H9 (cell line): ENCODE measurements at regions not wholly inside any gene's neighbourhood (a gene's known extent, or its start where the extent isn't known, plus 50 kb on each side); places are given as distances from the start of the nearest gene placed in this dataset.

Source experiments
- DNase-seq: peaks from one replicate; pipeline ENCODE4 v3.0.0-alpha.2; 2017
- H2AFZ ChIP-seq: one replicate; pipeline ENCODE4 v1.6.1; 2013; ENCODE audit warnings: mild to moderate bottlenecking, low read length, control low read depth, moderate library complexity
- H2AK5ac ChIP-seq: 2 replicates; pipeline ENCODE4 v1.6.1; 2013; ENCODE audit warnings: low read length, control low read depth, mixed read lengths; ENCODE audit not compliant: insufficient read length
- H2BK120ac ChIP-seq: one replicate; pipeline ENCODE4 v1.6.1; 2013; ENCODE audit warnings: low read depth, mild to moderate bottlenecking, low read length, control low read depth, inconsistent platforms; ENCODE audit not compliant: poor library complexity, severe bottlenecking
- H2BK12ac ChIP-seq: 2 replicates; pipeline ENCODE4 v1.6.1; 2013; ENCODE audit warnings: low read length, control low read depth, mixed read lengths, low read depth; ENCODE audit not compliant: insufficient read length
- H2BK15ac ChIP-seq: 2 replicates; pipeline ENCODE4 v1.6.1; 2013; ENCODE audit warnings: low read depth, low read length, control low read depth
- H2BK20ac ChIP-seq: one replicate; pipeline ENCODE4 v1.6.1; 2013; ENCODE audit warnings: low read depth, mild to moderate bottlenecking, low read length, control low read depth, inconsistent platforms; ENCODE audit not compliant: poor library complexity, severe bottlenecking
- H2BK5ac ChIP-seq: 2 replicates; pipeline ENCODE4 v1.6.1; 2013; ENCODE audit warnings: low read length, control low read depth, mixed read lengths; ENCODE audit not compliant: insufficient read length
- H3K14ac ChIP-seq: 2 replicates; pipeline ENCODE4 v1.6.1; 2013; ENCODE audit warnings: low read length, control low read depth; ENCODE audit not compliant: insufficient read depth
- H3K18ac ChIP-seq: 2 replicates; pipeline ENCODE4 v1.6.1; 2013; ENCODE audit warnings: low read depth, mild to moderate bottlenecking, mixed read lengths, low read length, control low read depth; ENCODE audit not compliant: insufficient read length
- H3K23ac ChIP-seq: 2 replicates; pipeline ENCODE4 v1.6.1; 2013; ENCODE audit warnings: low read length, control low read depth, mixed read lengths, low read depth; ENCODE audit not compliant: insufficient read length
- H3K23me2 ChIP-seq: 2 replicates; pipeline ENCODE4 v1.6.1; 2013; ENCODE audit warnings: low read depth, mild to moderate bottlenecking, mixed read lengths, low read length, control low read depth; ENCODE audit not compliant: insufficient read length, poor library complexity, severe bottlenecking
- H3K27ac ChIP-seq: 2 replicates; pipeline ENCODE4 v1.5.1; 2013; ENCODE audit warnings: low read length, control low read depth, mixed read lengths, low read depth; ENCODE audit not compliant: insufficient read length
- H3K27me3 ChIP-seq: 2 replicates; pipeline ENCODE4 v1.6.1; 2013; ENCODE audit warnings: low read length, control low read depth, inconsistent platforms; ENCODE audit not compliant: insufficient read depth
- H3K4ac ChIP-seq: 2 replicates; pipeline ENCODE4 v1.6.1; 2013; ENCODE audit warnings: low read depth, mild to moderate bottlenecking, control low read depth, inconsistent platforms, low read length, moderate library complexity
- H3K4me1 ChIP-seq: 2 replicates; pipeline ENCODE4 v1.6.1; 2013; ENCODE audit warnings: low read length, control low read depth, inconsistent platforms; ENCODE audit not compliant: insufficient read depth
- H3K4me2 ChIP-seq: 2 replicates; pipeline ENCODE4 v1.6.1; 2013; ENCODE audit warnings: low read length, control low read depth, mixed read lengths; ENCODE audit not compliant: insufficient read length, insufficient read depth
- H3K56ac ChIP-seq: 2 replicates; pipeline ENCODE4 v1.6.1; 2013; ENCODE audit warnings: low read depth, mild to moderate bottlenecking, mixed read lengths, low read length, control low read depth; ENCODE audit not compliant: insufficient read length
- H3K79me1 ChIP-seq: 2 replicates; pipeline ENCODE4 v1.6.1; 2013; ENCODE audit warnings: low read depth, mild to moderate bottlenecking, moderate library complexity, low read length, control low read depth, inconsistent platforms; ENCODE audit not compliant: insufficient read depth, poor library complexity, severe bottlenecking
- H3K79me2 ChIP-seq: 2 replicates; pipeline ENCODE4 v1.6.1; 2013; ENCODE audit warnings: low read length, control low read depth, inconsistent platforms; ENCODE audit not compliant: insufficient read depth
- H3K9ac ChIP-seq: 2 replicates; pipeline ENCODE4 v1.6.1; 2013; ENCODE audit warnings: low read length, control low read depth, mixed read lengths; ENCODE audit not compliant: insufficient read length; ENCODE audit errors: extremely low read depth
- H3K9me3 ChIP-seq: one replicate; pipeline ENCODE4 v1.6.1; 2013; ENCODE audit warnings: low read depth, low read length, inconsistent platforms; ENCODE audit not compliant: control insufficient read depth
- H3T11ph ChIP-seq: one replicate; pipeline ENCODE4 v1.6.1; 2013; ENCODE audit warnings: mild to moderate bottlenecking, low read length, control low read depth, inconsistent platforms
- H4K20me1 ChIP-seq: one replicate; pipeline ENCODE4 v1.6.1; 2013; ENCODE audit not compliant: control insufficient read depth, insufficient read length, insufficient read depth
- H4K5ac ChIP-seq: 2 replicates; pipeline ENCODE4 v1.6.1; 2013; ENCODE audit warnings: low read depth, mild to moderate bottlenecking, mixed read lengths, low read length, control low read depth; ENCODE audit not compliant: insufficient read length
- H4K8ac ChIP-seq: replicated peaks from 2 replicates; pipeline ENCODE4 v1.6.1; 2013; ENCODE audit warnings: low read length, control low read depth, mixed read lengths, low read depth; ENCODE audit not compliant: insufficient read length
- H4K91ac ChIP-seq: 2 replicates; pipeline ENCODE4 v1.6.1; 2013; ENCODE audit warnings: low read depth, mild to moderate bottlenecking, moderate library complexity, mixed read lengths, low read length, control low read depth; ENCODE audit not compliant: insufficient read length
- H3K27ac Mint-ChIP-seq, 3 experiments: 2 replicates in 2 of 3; 3 replicates in 1 of 3; pipeline ENCODE4 v1.8.0; 2020 to 2021; ENCODE audit warnings: mixed read lengths in 3 of 3, mild to moderate bottlenecking in 1 of 3, moderate library complexity in 1 of 3
- H3K27me3 Mint-ChIP-seq: 2 replicates; pipeline ENCODE4 v1.8.0; 2021; ENCODE audit warnings: low read depth, mild to moderate bottlenecking, moderate library complexity, mixed read lengths
- H3K36me3 Mint-ChIP-seq, 3 experiments: 2 replicates in 2 of 3; 3 replicates in 1 of 3; pipeline ENCODE4 v1.8.0; 2020 to 2021; ENCODE audit warnings: low read depth in 3 of 3, mixed read lengths in 3 of 3; ENCODE audit not compliant: insufficient read depth in 1 of 3
- H3K4me1 Mint-ChIP-seq, 2 experiments: 2 replicates each; pipeline ENCODE4 v1.8.0; 2020; ENCODE audit warnings: mixed read lengths in 2 of 2
- H3K4me3 Mint-ChIP-seq, 2 experiments: 2 replicates in 1 of 2; 3 replicates in 1 of 2; pipeline ENCODE4 v1.8.0; 2020 to 2021; ENCODE audit warnings: mild to moderate bottlenecking in 2 of 2, mixed read lengths in 2 of 2, moderate library complexity in 1 of 2
- H3K9me3 Mint-ChIP-seq, 2 experiments: 2 replicates in 1 of 2; 3 replicates in 1 of 2; pipeline ENCODE4 v1.8.0; 2020; ENCODE audit warnings: mild to moderate bottlenecking in 2 of 2, mixed read lengths in 2 of 2, moderate library complexity in 1 of 2
- WGBS: extraction: QIAGEN DNeasy Blood & Tissue Kit; methylation state at CpG from one replicate; pipeline ENCODE4 v1.1.7; 2013; ENCODE audit warnings: missing lambda C conversion rate, low lambda C conversion rate, mixed read lengths; ENCODE audit not compliant: insufficient read length; ENCODE audit errors: extremely low coverage; 5-methylcytosine and 5-hydroxymethylcytosine counted together
- TF ChIP-seq, protein P1 (sequence below): fragments of 200-600 bp; sonication (generic); conservative IDR thresholded peaks from 3 replicates; pipeline ENCODE4 v1.8.0; 2021; ENCODE audit warnings: antibody characterized with exemption, mild to moderate bottlenecking

DNA sequence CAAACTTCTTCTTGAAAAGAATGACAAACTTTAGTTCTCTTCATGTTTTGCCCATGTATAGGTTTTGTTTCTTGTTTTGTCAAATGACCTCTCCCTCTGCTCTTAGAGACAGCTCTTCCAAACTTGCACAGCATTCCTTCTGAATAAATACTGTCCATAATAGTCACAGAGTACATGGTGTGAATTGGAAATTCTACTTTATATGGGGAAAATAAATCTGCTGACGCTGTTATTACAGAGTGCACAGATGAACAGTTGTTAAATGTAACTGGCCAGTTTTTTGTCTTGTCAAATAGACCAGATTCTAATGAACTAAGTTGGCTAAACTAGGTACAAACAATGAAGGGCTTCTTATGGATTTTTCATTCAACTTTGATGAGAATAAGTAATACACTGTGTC, 115.8 kb upstream of the DTNA start:
- H3T11ph ChIP-seq = no peak overlapping the region
- no peak overlapping the region for H3K4me3 Mint-ChIP-seq
- no peak overlapping the region for H4K91ac ChIP-seq
- no peak overlapping the region for H2BK12ac ChIP-seq
- H3K18ac ChIP-seq = no peak overlapping the region
- H2BK5ac ChIP-seq = no peak overlapping the region
- no peak overlapping the region for H3K23ac ChIP-seq
- H3K23me2 ChIP-seq = no peaks in the 10 kb centered on the region
- no peak overlapping the region for H3K56ac ChIP-seq
- no peak overlapping the region for H3K27ac Mint-ChIP-seq
- no peak overlapping the region for H2AK5ac ChIP-seq
- H3K9me3 ChIP-seq = no peaks in the 10 kb centered on the region
- peaks cover 2% of the 10 kb centered on the region; the same call in 1 of the 2 replicates for H3K4me1 ChIP-seq
- no peak overlapping the region for H3K4ac ChIP-seq
- H4K5ac ChIP-seq = no peak overlapping the region
- H3K4me1 Mint-ChIP-seq = peaks cover 31 to 39% of the 10 kb centered on the region in 2 experiments
- no peaks in the 10 kb centered on the region for H3K27me3 Mint-ChIP-seq
- TF ChIP-seq, protein P1, sequence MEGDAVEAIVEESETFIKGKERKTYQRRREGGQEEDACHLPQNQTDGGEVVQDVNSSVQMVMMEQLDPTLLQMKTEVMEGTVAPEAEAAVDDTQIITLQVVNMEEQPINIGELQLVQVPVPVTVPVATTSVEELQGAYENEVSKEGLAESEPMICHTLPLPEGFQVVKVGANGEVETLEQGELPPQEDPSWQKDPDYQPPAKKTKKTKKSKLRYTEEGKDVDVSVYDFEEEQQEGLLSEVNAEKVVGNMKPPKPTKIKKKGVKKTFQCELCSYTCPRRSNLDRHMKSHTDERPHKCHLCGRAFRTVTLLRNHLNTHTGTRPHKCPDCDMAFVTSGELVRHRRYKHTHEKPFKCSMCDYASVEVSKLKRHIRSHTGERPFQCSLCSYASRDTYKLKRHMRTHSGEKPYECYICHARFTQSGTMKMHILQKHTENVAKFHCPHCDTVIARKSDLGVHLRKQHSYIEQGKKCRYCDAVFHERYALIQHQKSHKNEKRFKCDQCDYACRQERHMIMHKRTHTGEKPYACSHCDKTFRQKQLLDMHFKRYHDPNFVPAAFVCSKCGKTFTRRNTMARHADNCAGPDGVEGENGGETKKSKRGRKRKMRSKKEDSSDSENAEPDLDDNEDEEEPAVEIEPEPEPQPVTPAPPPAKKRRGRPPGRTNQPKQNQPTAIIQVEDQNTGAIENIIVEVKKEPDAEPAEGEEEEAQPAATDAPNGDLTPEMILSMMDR = no peak
- H4K20me1 ChIP-seq = no peaks in the 10 kb centered on the region
- H3K9me3 Mint-ChIP-seq = no peaks in the 10 kb centered on the region
- H2BK120ac ChIP-seq = no peak overlapping the region
- H3K79me1 ChIP-seq = no peaks in the 10 kb centered on the region
- H2BK15ac ChIP-seq = no peak overlapping the region
- no peak overlapping the region for H3K9ac ChIP-seq
- H3K4me2 ChIP-seq = no peak overlapping the region
- H2BK20ac ChIP-seq = no peak overlapping the region
- H2AFZ ChIP-seq = no peak overlapping the region
- no peak overlapping the region for H3K14ac ChIP-seq
- no peaks in the 10 kb centered on the region for H3K27me3 ChIP-seq
- H3K36me3 Mint-ChIP-seq = peaks cover 0 to 6% (median 0%) of the 10 kb centered on the region in 3 experiments; a peak in 1 of 7 replicates
- WGBS = no CpG with 5 or more reads among the region's 1 CpG
- no peak for DNase-seq
- no peaks in the 10 kb centered on the region for H3K79me2 ChIP-seq
- H4K8ac ChIP-seq = no peak overlapping the region
- no peak overlapping the region for H3K27ac ChIP-seq
